Activated T-helper 1 cell treated with anti-CD3 and anti-CD28 coated beads, Interleukin-12 subunit alpha, Interleukin-12 subunit beta, Interleukin-2, Interleukin-4 antibody, amounts not matched to agents 30 ng/mL and 10 ng/mL and 1 ng/mL, durations not matched to agents 14 hours and 24 hours and 36 hours (primary cell): ENCODE measurements at regions not wholly inside any gene's neighbourhood (a gene's known extent, or its start where the extent isn't known, plus 50 kb on each side); places are given as distances from the start of the nearest gene placed in this dataset.

Experiments
- DNase-seq: peaks from one replicate; pipeline ENCODE4 v3.0.0; 2021; ENCODE audit warnings: low spot score
- H3K27ac Mint-ChIP-seq: one replicate; pipeline ENCODE4 v1.8.0; 2021; ENCODE audit warnings: mild to moderate bottlenecking, mixed read lengths
- H3K27me3 Mint-ChIP-seq: one replicate; pipeline ENCODE4 v1.8.0; 2022; ENCODE audit warnings: mild to moderate bottlenecking, moderate library complexity, mixed read lengths; ENCODE audit not compliant: insufficient read depth
- H3K36me3 Mint-ChIP-seq: one replicate; pipeline ENCODE4 v1.8.0; 2021; ENCODE audit warnings: low read depth, mixed read lengths
- H3K4me1 Mint-ChIP-seq: one replicate; pipeline ENCODE4 v1.8.0; 2021; ENCODE audit warnings: low read depth, mixed read lengths
- H3K4me3 Mint-ChIP-seq: one replicate; pipeline ENCODE4 v1.8.0; 2021; ENCODE audit warnings: mild to moderate bottlenecking, moderate library complexity, mixed read lengths
- H3K9me3 Mint-ChIP-seq: one replicate; pipeline ENCODE4 v1.8.0; 2021; ENCODE audit warnings: mixed read lengths
- intact Hi-C: fragments of 100-400 bp; cut with micrococcal nuclease; formaldehyde crosslinking; loops from one replicate; pipeline ENCODE4 v1.15.1; 2024

DNA sequence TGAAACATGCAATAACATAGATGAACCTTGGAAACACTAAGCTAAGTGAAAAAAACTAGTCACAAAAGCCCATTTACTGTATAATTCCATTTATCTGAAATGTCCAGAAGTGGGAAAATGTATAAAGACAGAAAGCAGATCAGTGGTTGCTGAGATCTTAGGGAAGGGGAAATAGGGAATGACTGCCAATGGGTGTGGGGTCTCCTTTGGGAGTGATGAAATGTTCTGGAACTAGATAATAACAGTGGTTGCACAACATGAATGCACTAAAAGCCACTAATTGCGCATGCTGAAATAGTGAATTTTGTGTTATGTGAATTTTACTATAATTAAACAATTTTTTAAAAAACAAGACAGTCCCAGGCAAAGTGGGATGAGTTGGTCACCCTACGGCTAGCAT is 472.8 kb downstream of the CCDC171 start:
- no peak for DNase-seq
- Mint-ChIP-seq H3K4me1 (peaks cover 13% of the 10 kb centered on the region), H3K4me3 (no peak overlapping the region), H3K27ac (no peak overlapping the region), H3K9me3 (no peaks in the 10 kb centered on the region), H3K36me3 (no peaks in the 10 kb centered on the region), H3K27me3 (peaks cover 6% of the 10 kb centered on the region)
- intact Hi-C loops, result no loop called here

GRCh38 chr9:16026886-16027285 is 474.0 kb downstream of the CCDC171 start:
- Mint-ChIP-seq H3K36me3 (no peaks in the 10 kb centered on the region), H3K9me3 (no peaks in the 10 kb centered on the region), H3K4me3 (no peak overlapping the region), H3K27ac (no peak overlapping the region), H3K4me1 (peaks cover 16% of the 10 kb centered on the region), H3K27me3 (peaks cover 6% of the 10 kb centered on the region)
- intact Hi-C loops, result no loop called here
- no peak for DNase-seq

- intact Hi-C loops, result no loop called here
- Mint-ChIP-seq H3K4me3 (no peak overlapping the region), H3K9me3 (no peaks in the 10 kb centered on the region)
Observed at GRCh38 chr9:16028548-16028947, 475.7 kb downstream of the CCDC171 start.

GRCh38 chr9:16029046-16029615 is 476.3 kb downstream of the CCDC171 start:
- DNase-seq, result no peak
- H3K9me3 Mint-ChIP-seq, result no peaks in the 10 kb centered on the region
- H3K4me1 Mint-ChIP-seq, result peaks cover 16% of the 10 kb centered on the region
- H3K27ac Mint-ChIP-seq, result no peak overlapping the region
- peaks cover 6% of the 10 kb centered on the region for H3K27me3 Mint-ChIP-seq
- no peaks in the 10 kb centered on the region for H3K36me3 Mint-ChIP-seq
- no peak overlapping the region for H3K4me3 Mint-ChIP-seq
- intact Hi-C loops, result no loop called here

More at GRCh38 chr9:16028548-16028947, 475.7 kb downstream of the CCDC171 start:
- H3K4me1 Mint-ChIP-seq, result peaks cover 16% of the 10 kb centered on the region
- H3K27ac Mint-ChIP-seq, result no peak overlapping the region
- DNase-seq, result no peak
- H3K27me3 Mint-ChIP-seq, result peaks cover 6% of the 10 kb centered on the region
- no peaks in the 10 kb centered on the region for H3K36me3 Mint-ChIP-seq

DNA sequence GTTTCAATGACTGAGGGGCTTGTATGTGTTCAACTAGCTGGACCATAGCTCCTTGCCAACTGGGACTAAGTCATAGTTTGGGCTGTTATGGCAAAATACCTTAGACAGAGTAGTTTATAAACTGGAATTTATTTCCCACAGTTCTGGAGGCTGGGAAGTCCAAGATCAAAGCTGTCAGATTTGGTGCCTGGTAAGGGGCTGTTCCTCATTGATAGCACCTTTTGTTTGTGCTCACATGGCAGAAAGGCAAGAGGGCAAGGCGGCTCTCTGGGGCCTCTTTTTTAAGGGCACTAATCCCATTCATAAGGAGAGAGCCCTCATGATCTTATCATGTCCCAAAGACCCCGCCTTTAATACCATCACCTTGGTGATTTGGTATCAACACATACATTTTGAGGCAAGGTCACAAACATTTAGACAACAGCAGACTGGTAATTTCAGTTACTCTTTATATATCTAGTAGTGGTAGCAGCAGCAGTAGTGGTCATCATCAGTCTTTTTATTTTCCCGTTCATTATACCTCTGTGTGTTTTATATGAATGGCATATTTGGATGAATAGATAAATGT is 477.0 kb downstream of the CCDC171 start:
- H3K4me3 Mint-ChIP-seq, result no peak overlapping the region
- intact Hi-C loops, result loop anchor here (1.0 kb wide), 1 partner anchor 96 kb away; no protein-coding TSS in a partner anchor
- no peak for DNase-seq
- no peaks in the 10 kb centered on the region for H3K36me3 Mint-ChIP-seq
- H3K9me3 Mint-ChIP-seq, result no peaks in the 10 kb centered on the region
- H3K4me1 Mint-ChIP-seq, result peaks cover 16% of the 10 kb centered on the region
- H3K27ac Mint-ChIP-seq, result no peak overlapping the region
- H3K27me3 Mint-ChIP-seq, result peaks cover 9% of the 10 kb centered on the region

DNA sequence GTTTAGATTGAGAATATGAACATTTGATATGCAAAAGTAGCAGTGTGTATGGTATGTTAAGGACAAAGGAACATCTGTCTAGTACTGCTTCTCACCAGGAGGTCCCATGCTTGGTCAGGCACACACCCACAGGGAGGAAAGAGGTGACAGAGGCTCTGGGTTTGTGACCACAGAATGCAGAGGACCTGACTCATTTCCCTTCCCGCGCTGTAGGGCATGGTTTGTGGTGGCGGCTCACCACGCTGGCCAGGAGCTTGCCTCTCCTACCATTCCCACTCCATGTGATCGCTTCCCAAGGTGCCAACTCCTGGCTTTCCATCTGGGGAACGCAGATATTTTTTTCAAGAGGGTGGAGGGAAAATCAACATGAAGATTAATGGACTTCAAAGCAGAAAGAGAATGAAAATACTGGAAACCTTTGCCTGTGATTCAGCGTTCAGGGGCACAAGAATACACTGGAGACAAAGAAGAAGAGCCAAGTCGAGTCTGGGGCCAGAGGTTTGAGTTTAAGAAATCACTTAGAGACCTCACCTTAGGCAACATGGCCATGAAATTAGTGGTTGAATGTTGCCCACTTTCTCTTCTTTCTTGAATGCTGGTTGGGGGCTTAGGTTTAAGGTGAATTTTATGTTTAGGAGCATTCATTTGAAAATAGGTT is 477.8 kb downstream of the CCDC171 start:
- intact Hi-C loops, result loop anchor here (1.0 kb wide), 1 partner anchor 96 kb away; no protein-coding TSS in a partner anchor
- Mint-ChIP-seq H3K4me1 (peaks cover 16% of the 10 kb centered on the region), H3K9me3 (no peaks in the 10 kb centered on the region), H3K27me3 (peaks cover 15% of the 10 kb centered on the region), H3K36me3 (no peaks in the 10 kb centered on the region), H3K4me3 (no peak overlapping the region), H3K27ac (no peak overlapping the region)
- DNase-seq, result no peak

- no peak overlapping the region for H3K4me3 Mint-ChIP-seq
- peaks cover 15% of the 10 kb centered on the region for H3K27me3 Mint-ChIP-seq
- no peaks in the 10 kb centered on the region for H3K36me3 Mint-ChIP-seq
- peaks cover 16% of the 10 kb centered on the region for H3K4me1 Mint-ChIP-seq
- no peak overlapping the region for H3K27ac Mint-ChIP-seq
- H3K9me3 Mint-ChIP-seq, result no peaks in the 10 kb centered on the region
- intact Hi-C loops, result no loop called here
- no peak for DNase-seq
Observed at GRCh38 chr9:16031486-16031885, 478.6 kb downstream of the CCDC171 start.

GRCh38 chr9:16031971-16032370 is 479.1 kb downstream of the CCDC171 start:
- Mint-ChIP-seq H3K27me3 (peaks cover 15% of the 10 kb centered on the region), H3K4me3 (no peak overlapping the region), H3K36me3 (no peaks in the 10 kb centered on the region), H3K4me1 (peaks cover 16% of the 10 kb centered on the region), H3K27ac (no peak overlapping the region), H3K9me3 (no peaks in the 10 kb centered on the region)
- intact Hi-C loops, result no loop called here
- DNase-seq, result no peak

DNA sequence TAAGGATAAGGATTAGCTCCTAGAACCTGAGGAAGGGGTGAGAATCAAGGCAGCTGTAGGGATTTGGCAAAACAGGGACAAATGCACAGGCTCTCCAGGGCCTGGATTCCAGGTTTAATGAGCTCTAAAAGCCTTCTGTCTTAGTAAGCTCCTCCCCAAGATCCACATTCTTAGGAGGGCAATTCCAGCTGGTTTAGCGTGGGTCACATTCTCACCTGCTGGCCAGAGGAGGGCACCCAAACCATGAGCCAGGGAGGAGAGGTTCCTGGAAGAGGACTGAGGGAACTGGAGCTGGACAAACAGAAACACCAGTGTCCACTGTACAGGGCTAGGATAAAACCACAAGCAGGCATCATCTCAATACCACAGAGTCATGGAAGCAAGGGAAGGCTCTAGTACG is 480.0 kb downstream of the CCDC171 start:
- no peak overlapping the region for H3K4me3 Mint-ChIP-seq
- H3K27me3 Mint-ChIP-seq, result peaks cover 18% of the 10 kb centered on the region
- intact Hi-C loops, result no loop called here
- H3K27ac Mint-ChIP-seq, result no peak overlapping the region
- no peak for DNase-seq
- no peaks in the 10 kb centered on the region for H3K36me3 Mint-ChIP-seq
- peaks cover 16% of the 10 kb centered on the region for H3K4me1 Mint-ChIP-seq
- no peaks in the 10 kb centered on the region for H3K9me3 Mint-ChIP-seq

DNA sequence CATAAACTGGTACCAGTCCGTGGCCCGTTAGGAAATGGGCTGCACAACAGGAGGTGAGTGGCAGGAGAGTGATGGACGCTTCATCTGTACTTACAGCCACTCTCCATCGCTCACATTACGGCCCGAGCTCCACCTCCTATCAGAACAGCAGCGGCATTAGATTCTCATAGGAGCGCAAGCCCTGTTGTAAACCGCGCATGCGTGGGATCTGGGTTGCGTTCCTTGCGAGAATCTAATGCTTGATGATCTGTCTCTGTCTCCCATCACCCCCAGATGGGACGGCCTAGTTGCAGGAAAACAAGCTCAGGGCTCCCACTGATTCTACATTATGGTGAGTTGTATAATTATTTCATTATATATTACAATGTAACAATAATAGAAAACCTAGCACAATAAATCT is 480.4 kb downstream of the CCDC171 start:
- H3K4me1 Mint-ChIP-seq, result peaks cover 16% of the 10 kb centered on the region
- DNase-seq, result no peak
- H3K27me3 Mint-ChIP-seq, result peaks cover 17% of the 10 kb centered on the region
- H3K4me3 Mint-ChIP-seq, result no peak overlapping the region
- no peaks in the 10 kb centered on the region for H3K9me3 Mint-ChIP-seq
- intact Hi-C loops, result no loop called here
- H3K36me3 Mint-ChIP-seq, result no peaks in the 10 kb centered on the region
- no peak overlapping the region for H3K27ac Mint-ChIP-seq

- Mint-ChIP-seq H3K4me1 (peaks cover 16% of the 10 kb centered on the region), H3K27me3 (peaks cover 15% of the 10 kb centered on the region), H3K36me3 (no peaks in the 10 kb centered on the region), H3K27ac (no peak overlapping the region), H3K9me3 (no peaks in the 10 kb centered on the region), H3K4me3 (no peak overlapping the region)
- intact Hi-C loops, result no loop called here
- no peak for DNase-seq
Observed at GRCh38 chr9:16033921-16034691, 481.3 kb downstream of the CCDC171 start.

- H3K4me3 Mint-ChIP-seq, result no peak overlapping the region
- H3K27ac Mint-ChIP-seq, result no peak overlapping the region
- no peak for DNase-seq
- no peaks in the 10 kb centered on the region for H3K9me3 Mint-ChIP-seq
- peaks cover 12% of the 10 kb centered on the region for H3K27me3 Mint-ChIP-seq
- intact Hi-C loops, result no loop called here
- no peaks in the 10 kb centered on the region for H3K4me1 Mint-ChIP-seq
- H3K36me3 Mint-ChIP-seq, result no peaks in the 10 kb centered on the region
Observed at GRCh38 chr9:16039218-16039987, 486.6 kb downstream of the CCDC171 start.
